ENCODE measurements at regions not wholly inside any gene's neighbourhood (a gene's known extent, or its start where the extent isn't known, plus 50 kb on each side); places are given as distances from the start of the nearest gene placed in this dataset.

GRCh38 chr1:82562448-82562847, 761.7 kb downstream of the ADGRL2 start:
- ChIA-PET CTCF (no interaction called here), POLR2A (no interaction called here)
- Histone ChIP-seq H3K27me3 (replicated peaks in 1 of 2; ENCODE audit: control insufficient read depth in 2 of 2, extremely low read depth in 1 of 2, insufficient read depth in 2 of 2, low read length in 1 of 2) (no peaks in the 10 kb centered on the region), H3K36me3 (ENCODE audit: control insufficient read depth in 2 of 2, extremely low read depth in 1 of 2, insufficient read depth in 1 of 2, low read length in 1 of 2) (no peaks in the 10 kb centered on the region), H3K4me1 (ENCODE audit: control insufficient read depth in 1 of 2, extremely low read depth in 1 of 2, insufficient read depth in 2 of 2, low read length in 2 of 2) (no peaks in the 10 kb centered on the region), H3K27ac (ENCODE audit: low read length) (no peak overlapping the region), H3K9me3 (no peaks in the 10 kb centered on the region), H3K4me3 (ENCODE audit: control insufficient read depth in 1 of 2, extremely low read depth in 1 of 2, low read length in 1 of 2) (no peak overlapping the region)
- WGBS (ENCODE audit: insufficient coverage), result no CpG with 5 or more reads among the region's 2 CpGs
- H3K36me3 Mint-ChIP-seq, result no peaks in the 10 kb centered on the region
- DNase-seq (no peak), ATAC-seq (replicated peaks in 1 of 4) (no peak)
- no peak overlapping the region for H3K27ac Mint-ChIP-seq
- H3K9me3 Mint-ChIP-seq, result no peaks in the 10 kb centered on the region
- no peaks in the 10 kb centered on the region for H3K27me3 Mint-ChIP-seq
- H3K4me3 Mint-ChIP-seq, result no peak overlapping the region
- H3K4me1 Mint-ChIP-seq, result no peaks in the 10 kb centered on the region

GRCh38 chr1:82560566-82560965, 759.8 kb downstream of the ADGRL2 start:
- ChIA-PET POLR2A (no interaction called here), CTCF (interaction anchor here in 1 of 2 donors (0.5 kb wide), 1 partner anchor 1215 kb away, joined by 3 read pairs; no protein-coding TSS in a partner anchor)
- Mint-ChIP-seq H3K36me3 (no peaks in the 10 kb centered on the region), H3K27ac (no peak overlapping the region), H3K4me3 (no peak overlapping the region), H3K4me1 (no peaks in the 10 kb centered on the region), H3K9me3 (no peaks in the 10 kb centered on the region), H3K27me3 (no peaks in the 10 kb centered on the region)
- no peaks in the 10 kb centered on the region for H3K27me3 ChIP-seq (replicated peaks in 1 of 2; ENCODE audit: control insufficient read depth in 2 of 2, extremely low read depth in 1 of 2, insufficient read depth in 2 of 2, low read length in 1 of 2)
- no peak for DNase-seq
- no peaks in the 10 kb centered on the region for H3K4me1 ChIP-seq (ENCODE audit: control insufficient read depth in 1 of 2, extremely low read depth in 1 of 2, insufficient read depth in 2 of 2, low read length in 2 of 2)
- no peak for ATAC-seq (replicated peaks in 1 of 4)
- H3K27ac ChIP-seq (ENCODE audit: low read length), result no peak overlapping the region
- no peak overlapping the region for H3K4me3 ChIP-seq (ENCODE audit: control insufficient read depth in 1 of 2, extremely low read depth in 1 of 2, low read length in 1 of 2)
- no peaks in the 10 kb centered on the region for H3K9me3 ChIP-seq
- H3K36me3 ChIP-seq (ENCODE audit: control insufficient read depth in 2 of 2, extremely low read depth in 1 of 2, insufficient read depth in 1 of 2, low read length in 1 of 2), result no peaks in the 10 kb centered on the region

- POLR2A ChIA-PET, result no interaction called here
- WGBS (ENCODE audit: insufficient coverage), result no CpG with 5 or more reads among the region's 1 CpG
- Histone ChIP-seq H3K27ac (ENCODE audit: low read length) (no peak overlapping the region), H3K4me3 (ENCODE audit: control insufficient read depth in 1 of 2, extremely low read depth in 1 of 2, low read length in 1 of 2) (no peak overlapping the region), H3K4me1 (ENCODE audit: control insufficient read depth in 1 of 2, extremely low read depth in 1 of 2, insufficient read depth in 2 of 2, low read length in 2 of 2) (no peaks in the 10 kb centered on the region), H3K9me3 (no peaks in the 10 kb centered on the region), H3K27me3 (replicated peaks in 1 of 2; ENCODE audit: control insufficient read depth in 2 of 2, extremely low read depth in 1 of 2, insufficient read depth in 2 of 2, low read length in 1 of 2) (no peaks in the 10 kb centered on the region), H3K36me3 (ENCODE audit: control insufficient read depth in 2 of 2, extremely low read depth in 1 of 2, insufficient read depth in 1 of 2, low read length in 1 of 2) (no peaks in the 10 kb centered on the region)
- DNase-seq (no peak), ATAC-seq (replicated peaks in 1 of 4) (no peak)
- Mint-ChIP-seq H3K27me3 (no peaks in the 10 kb centered on the region), H3K27ac (no peak overlapping the region), H3K9me3 (peaks cover 0 to 8% (median 0%) of the 10 kb centered on the region in 3 donors), H3K36me3 (no peaks in the 10 kb centered on the region), H3K4me1 (no peaks in the 10 kb centered on the region), H3K4me3 (no peak overlapping the region)
- CTCF ChIA-PET, result no interaction called here
Observed at GRCh38 chr1:82555501-82555900, 754.8 kb downstream of the ADGRL2 start.

- ATAC-seq (replicated peaks in 1 of 4) (no peak), DNase-seq (no peak)
- CTCF ChIA-PET, result no interaction called here
- H3K27me3 Mint-ChIP-seq, result no peaks in the 10 kb centered on the region
- peaks cover 3 to 23% (median 4%) of the 10 kb centered on the region in 3 donors for H3K9me3 Mint-ChIP-seq
- Histone ChIP-seq H3K4me1 (ENCODE audit: control insufficient read depth in 1 of 2, extremely low read depth in 1 of 2, insufficient read depth in 2 of 2, low read length in 2 of 2) (no peaks in the 10 kb centered on the region), H3K36me3 (ENCODE audit: control insufficient read depth in 2 of 2, extremely low read depth in 1 of 2, insufficient read depth in 1 of 2, low read length in 1 of 2) (no peaks in the 10 kb centered on the region), H3K9me3 (no peaks in the 10 kb centered on the region), H3K27ac (ENCODE audit: low read length) (no peak overlapping the region), H3K27me3 (replicated peaks in 1 of 2; ENCODE audit: control insufficient read depth in 2 of 2, extremely low read depth in 1 of 2, insufficient read depth in 2 of 2, low read length in 1 of 2) (no peaks in the 10 kb centered on the region), H3K4me3 (ENCODE audit: control insufficient read depth in 1 of 2, extremely low read depth in 1 of 2, low read length in 1 of 2) (no peak overlapping the region)
- 73% methylated on average over 3 of the region's 4 CpGs for WGBS (ENCODE audit: insufficient coverage)
- no peak overlapping the region for H3K27ac Mint-ChIP-seq
- POLR2A ChIA-PET, result no interaction called here
- no peaks in the 10 kb centered on the region for H3K36me3 Mint-ChIP-seq
- H3K4me3 Mint-ChIP-seq, result no peak overlapping the region
- H3K4me1 Mint-ChIP-seq, result no peaks in the 10 kb centered on the region
Observed at GRCh38 chr1:82549841-82550240, 749.1 kb downstream of the ADGRL2 start.

- H3K4me1 ChIP-seq (ENCODE audit: control insufficient read depth in 1 of 2, extremely low read depth in 1 of 2, insufficient read depth in 2 of 2, low read length in 2 of 2), result no peaks in the 10 kb centered on the region
- no peaks in the 10 kb centered on the region for H3K27me3 Mint-ChIP-seq
- no peaks in the 10 kb centered on the region for H3K36me3 Mint-ChIP-seq
- ChIA-PET POLR2A (interaction anchor here in 1 of 2 donors (0.6 kb wide), 1 partner anchor 368 kb away, joined by 4 read pairs; no protein-coding TSS in a partner anchor), CTCF (no interaction called here)
- H3K4me1 Mint-ChIP-seq, result no peaks in the 10 kb centered on the region
- no peaks in the 10 kb centered on the region for H3K27me3 ChIP-seq (replicated peaks in 1 of 2; ENCODE audit: control insufficient read depth in 2 of 2, extremely low read depth in 1 of 2, insufficient read depth in 2 of 2, low read length in 1 of 2)
- ATAC-seq (replicated peaks in 1 of 4) (no peak), DNase-seq (no peak)
- peaks cover 5% of the 10 kb centered on the region for H3K9me3 ChIP-seq
- no peaks in the 10 kb centered on the region for H3K36me3 ChIP-seq (ENCODE audit: control insufficient read depth in 2 of 2, extremely low read depth in 1 of 2, insufficient read depth in 1 of 2, low read length in 1 of 2)
- no peak overlapping the region for H3K27ac ChIP-seq (ENCODE audit: low read length)
- H3K9me3 Mint-ChIP-seq, result peaks cover 5 to 46% (median 18%) of the 10 kb centered on the region in 3 donors
- no peak overlapping the region for H3K4me3 Mint-ChIP-seq
- H3K4me3 ChIP-seq (ENCODE audit: control insufficient read depth in 1 of 2, extremely low read depth in 1 of 2, low read length in 1 of 2), result no peak overlapping the region
- no peak overlapping the region for H3K27ac Mint-ChIP-seq
Observed at GRCh38 chr1:82542766-82543165, 742.0 kb downstream of the ADGRL2 start.

- no peak overlapping the region for H3K27ac ChIP-seq (ENCODE audit: low read length)
- Mint-ChIP-seq H3K9me3 (peaks cover 5 to 45% (median 18%) of the 10 kb centered on the region in 3 donors), H3K4me3 (no peak overlapping the region), H3K27ac (no peak overlapping the region), H3K4me1 (no peaks in the 10 kb centered on the region), H3K36me3 (no peaks in the 10 kb centered on the region), H3K27me3 (no peaks in the 10 kb centered on the region)
- no CpG with 5 or more reads among the region's 4 CpGs for WGBS (ENCODE audit: insufficient coverage)
- ChIA-PET POLR2A (no interaction called here), CTCF (no interaction called here)
- no peak for DNase-seq
- peaks cover 5% of the 10 kb centered on the region for H3K9me3 ChIP-seq
- no peaks in the 10 kb centered on the region for H3K36me3 ChIP-seq (ENCODE audit: control insufficient read depth in 2 of 2, extremely low read depth in 1 of 2, insufficient read depth in 1 of 2, low read length in 1 of 2)
- H3K27me3 ChIP-seq (replicated peaks in 1 of 2; ENCODE audit: control insufficient read depth in 2 of 2, extremely low read depth in 1 of 2, insufficient read depth in 2 of 2, low read length in 1 of 2), result no peaks in the 10 kb centered on the region
- no peak for ATAC-seq (replicated peaks in 1 of 4)
- no peak overlapping the region for H3K4me3 ChIP-seq (ENCODE audit: control insufficient read depth in 1 of 2, extremely low read depth in 1 of 2, low read length in 1 of 2)
- H3K4me1 ChIP-seq (ENCODE audit: control insufficient read depth in 1 of 2, extremely low read depth in 1 of 2, insufficient read depth in 2 of 2, low read length in 2 of 2), result no peaks in the 10 kb centered on the region
Observed at GRCh38 chr1:82542141-82542540, 741.4 kb downstream of the ADGRL2 start.

GRCh38 chr1:82540006-82540405, 739.3 kb downstream of the ADGRL2 start:
- WGBS (ENCODE audit: insufficient coverage), result no CpG with 5 or more reads among the region's 2 CpGs
- H3K27me3 ChIP-seq (replicated peaks in 1 of 2; ENCODE audit: control insufficient read depth in 2 of 2, extremely low read depth in 1 of 2, insufficient read depth in 2 of 2, low read length in 1 of 2), result no peaks in the 10 kb centered on the region
- no peaks in the 10 kb centered on the region for H3K36me3 ChIP-seq (ENCODE audit: control insufficient read depth in 2 of 2, extremely low read depth in 1 of 2, insufficient read depth in 1 of 2, low read length in 1 of 2)
- no peak overlapping the region for H3K27ac ChIP-seq (ENCODE audit: low read length)
- H3K4me1 Mint-ChIP-seq, result no peaks in the 10 kb centered on the region
- no peak overlapping the region for H3K4me3 ChIP-seq (ENCODE audit: control insufficient read depth in 1 of 2, extremely low read depth in 1 of 2, low read length in 1 of 2)
- CTCF ChIA-PET, result no interaction called here
- peaks cover 5% of the 10 kb centered on the region for H3K9me3 ChIP-seq
- H3K27ac Mint-ChIP-seq, result no peak overlapping the region
- no peaks in the 10 kb centered on the region for H3K27me3 Mint-ChIP-seq
- no peaks in the 10 kb centered on the region for H3K4me1 ChIP-seq (ENCODE audit: control insufficient read depth in 1 of 2, extremely low read depth in 1 of 2, insufficient read depth in 2 of 2, low read length in 2 of 2)
- no peak overlapping the region for H3K4me3 Mint-ChIP-seq
- H3K9me3 Mint-ChIP-seq, result peaks cover 5 to 39% (median 15%) of the 10 kb centered on the region in 3 donors
- no peak for ATAC-seq (replicated peaks in 1 of 4)
- no peak for DNase-seq
- POLR2A ChIA-PET, result no interaction called here
- H3K36me3 Mint-ChIP-seq, result no peaks in the 10 kb centered on the region

Measured in T-cell (primary cell).